ENCODE measurements at regions not wholly inside any gene's neighbourhood (a gene's known extent, or its start where the extent isn't known, plus 50 kb on each side); places are given as distances from the start of the nearest gene placed in this dataset.
"Not testable (repeated sequence)": the region's sequence is repeated elsewhere in the genome, so short reads cannot be mapped to it uniquely, and the experiment has no call there.

GRCh38 chrX:118271775-118272174, 74.1 kb upstream of the WDR44 start:
- H3K36me3 ChIP-seq = no peaks in the 10 kb centered on the region
- no peak overlapping the region for H3K27ac ChIP-seq
- 50 to 51% methylated on average over 3 of the region's 3 CpGs for WGBS, 2 donors
- H3K9me3 ChIP-seq = no peaks in the 10 kb centered on the region
- ATAC-seq (no peak), DNase-seq (no peak)
- no peak for TF ChIP-seq CTCF (IDR thresholded peaks at IDR 0.05)
- H3K27me3 ChIP-seq = peaks cover 0 to 6% (median 0%) of the 10 kb centered on the region in 7 donors
- H3K4me3 ChIP-seq = no peak overlapping the region
- no peaks in the 10 kb centered on the region for H3K4me1 ChIP-seq
- intact Hi-C loops (cut with DNase I) = no loop called here

- TF ChIP-seq CTCF (IDR thresholded peaks at IDR 0.05) = no peak
- intact Hi-C loops (cut with DNase I) = no loop called here
- no peak for DNase-seq
- no peaks in the 10 kb centered on the region for H3K36me3 ChIP-seq
- H3K9me3 ChIP-seq = no peaks in the 10 kb centered on the region
- H3K4me3 ChIP-seq = no peak overlapping the region
- H3K27me3 ChIP-seq = peaks cover 0 to 6% (median 0%) of the 10 kb centered on the region in 7 donors
- no peak for ATAC-seq
- H3K27ac ChIP-seq = no peak overlapping the region
- H3K4me1 ChIP-seq = no peaks in the 10 kb centered on the region
These were observed 73.7 kb upstream of the WDR44 start for GRCh38 chrX:118272242-118272641.

- 69 to 73% methylated on average over 4 of the region's 4 CpGs for WGBS, 2 donors
- ATAC-seq (no peak), DNase-seq (no peak)
- H3K27ac ChIP-seq = no peak overlapping the region
- peaks cover 0 to 13% (median 0%) of the 10 kb centered on the region in 7 donors for H3K27me3 ChIP-seq
- H3K4me3 ChIP-seq = no peak overlapping the region
- intact Hi-C loops (cut with DNase I) = no loop called here
- no peak for TF ChIP-seq CTCF (IDR thresholded peaks at IDR 0.05)
- no peaks in the 10 kb centered on the region for H3K4me1 ChIP-seq
- no peaks in the 10 kb centered on the region for H3K36me3 ChIP-seq
- no peaks in the 10 kb centered on the region for H3K9me3 ChIP-seq
These were observed 59.7 kb upstream of the WDR44 start for GRCh38 chrX:118286066-118286762.

- WGBS, 2 donors = 92 to 100% methylated on average over 1 of the region's 1 CpG
- H3K9me3 ChIP-seq; ATAC-seq; H3K27ac ChIP-seq; H3K4me3 ChIP-seq; H3K4me1 ChIP-seq; intact Hi-C loops (cut with DNase I); DNase-seq; H3K36me3 ChIP-seq: not testable (repeated sequence)
- peaks cover 0 to 11% (median 0%) of the 10 kb centered on the region in 7 donors for H3K27me3 ChIP-seq
These were observed 50.1 kb upstream of the WDR44 start for GRCh38 chrX:118295818-118296217.

Measured in heart right ventricle (tissue), 16 donors.